Pancreas (tissue), 10 donors: ENCODE measurements at regions not wholly inside any gene's neighbourhood (a gene's known extent, or its start where the extent isn't known, plus 50 kb on each side); places are given as distances from the start of the nearest gene placed in this dataset.
"Not testable (repeated sequence)": the region's sequence is repeated elsewhere in the genome, so short reads cannot be mapped to it uniquely, and the experiment has no call there.

Experiments
- ATAC-seq, 4 donors: fragments of 200-7000 bp; cut with Tn5 transposase; one replicate each; pipeline versions ENCODE4 v1.8.0 to v1.9.1; 2020; ENCODE audit warnings: mild to moderate bottlenecking in 4 of 4, moderate library complexity in 4 of 4
- DNase-seq, 6 donors: peaks; one replicate each; pipeline ENCODE4 v3.0.0-alpha.2; 2020
- FAIRE-seq: peaks from 2 replicates; lab custom pipeline; 2012; peaks lifted over from hg19 to GRCh38; lab: Jason Lieb, UNC
- H3K27ac ChIP-seq, 4 donors: fragments of 200-600 bp; sonication (generic); 1 replicate in 3 of 4; 2 replicates in 1 of 4; pipeline versions ENCODE4 v1.5.0 to v1.8.0; 2020
- H3K27me3 ChIP-seq, 4 donors: fragments of 200-600 bp; one replicate each; pipeline ENCODE4 v1.8.0; 2021
- H3K36me3 ChIP-seq, 3 donors: fragments of 200-600 bp; sonication (generic) in 1 of 3; one replicate each; pipeline versions ENCODE4 v1.5.0 to v1.8.0; 2020 to 2021
- H3K4me1 ChIP-seq, 3 donors: fragments of 200-600 bp; one replicate each; pipeline ENCODE4 v1.8.0; 2021
- H3K4me3 ChIP-seq, 4 donors: fragments of 200-600 bp; sonication (generic) in 2 of 4; one replicate each; pipeline versions ENCODE4 v1.5.0 to v1.8.0; 2020 to 2021
- H3K9me3 ChIP-seq, 4 donors: fragments of 200-600 bp; one replicate each; pipeline ENCODE4 v1.8.0; 2021
- WGBS, 2 donors: extraction: QIAGEN DNeasy Blood & Tissue Kit; methylation state at CpG; one replicate each; pipeline ENCODE4 v1.1.7; 2013; 5-methylcytosine and 5-hydroxymethylcytosine counted together
- intact Hi-C, 3 donors: fragments of 100-400 bp; cut with DNase I; formaldehyde crosslinking; loops; one replicate each; pipeline versions ENCODE4 v1.11.1 to v1.14.2; 2022
- TF ChIP-seq, protein P1 (sequence below), 4 donors: fragments of 200-600 bp; sonication (generic) in 3 of 4; IDR thresholded peaks; one replicate each; pipeline versions ENCODE4 v1.5.0 to v1.8.0; 2021; ENCODE audit warnings: antibody characterized with exemption in 4 of 4
- donor health status: healthy with polysubstance abuse.
- donor health status: DM: no; HTN: no; CAD: no; lungs with moderate emphysema.
- donor health status: DM: no; HTN: no; CAD: no.
- donor health status: control.
- donor health status: control.
- donor health status: Bipolar disorder and iron deficiency.
- donor health status: DM: yes; HTN: yes; CAD: no.
- donor health status: DM: no; HTN: no; CAD: no.
- donor health status: DM: no; HTN: no; CAD: no.
- donor health status: DM: yes; HTN: yes; CAD: no.

GRCh38 chr18:39318008-39318407 lies 1752.4 kb upstream of the CELF4 start:
- peaks cover 4 to 20% (median 16%) of the 10 kb centered on the region in 3 donors for H3K4me1 ChIP-seq
- WGBS, 2 donors: 82 to 86% methylated on average over 3 of the region's 3 CpGs
- H3K9me3 ChIP-seq: no peaks in the 10 kb centered on the region
- H3K36me3 ChIP-seq: no peaks in the 10 kb centered on the region
- no peaks in the 10 kb centered on the region for H3K27me3 ChIP-seq
- no peak overlapping the region for H3K4me3 ChIP-seq
- peak in 2 of 4 donors; percentile 43 to 49 for ATAC-seq
- TF ChIP-seq, protein P1, sequence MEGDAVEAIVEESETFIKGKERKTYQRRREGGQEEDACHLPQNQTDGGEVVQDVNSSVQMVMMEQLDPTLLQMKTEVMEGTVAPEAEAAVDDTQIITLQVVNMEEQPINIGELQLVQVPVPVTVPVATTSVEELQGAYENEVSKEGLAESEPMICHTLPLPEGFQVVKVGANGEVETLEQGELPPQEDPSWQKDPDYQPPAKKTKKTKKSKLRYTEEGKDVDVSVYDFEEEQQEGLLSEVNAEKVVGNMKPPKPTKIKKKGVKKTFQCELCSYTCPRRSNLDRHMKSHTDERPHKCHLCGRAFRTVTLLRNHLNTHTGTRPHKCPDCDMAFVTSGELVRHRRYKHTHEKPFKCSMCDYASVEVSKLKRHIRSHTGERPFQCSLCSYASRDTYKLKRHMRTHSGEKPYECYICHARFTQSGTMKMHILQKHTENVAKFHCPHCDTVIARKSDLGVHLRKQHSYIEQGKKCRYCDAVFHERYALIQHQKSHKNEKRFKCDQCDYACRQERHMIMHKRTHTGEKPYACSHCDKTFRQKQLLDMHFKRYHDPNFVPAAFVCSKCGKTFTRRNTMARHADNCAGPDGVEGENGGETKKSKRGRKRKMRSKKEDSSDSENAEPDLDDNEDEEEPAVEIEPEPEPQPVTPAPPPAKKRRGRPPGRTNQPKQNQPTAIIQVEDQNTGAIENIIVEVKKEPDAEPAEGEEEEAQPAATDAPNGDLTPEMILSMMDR (IDR thresholded peaks at IDR 0.05): no peak
- no peak overlapping the region for H3K27ac ChIP-seq
- no peak for FAIRE-seq
- DNase-seq: no peak
- intact Hi-C loops: no loop called here

- ATAC-seq: peak in 2 of 4 donors; percentile 38 to 53
- 35 to 36% methylated on average over 2 of the region's 2 CpGs for WGBS, 2 donors
- no peaks in the 10 kb centered on the region for H3K9me3 ChIP-seq
- no peaks in the 10 kb centered on the region for H3K36me3 ChIP-seq
- no peak for DNase-seq
- H3K4me3 ChIP-seq: peak overlapping the region in 2 of 4 donors; percentile 5 to 17
- TF ChIP-seq, protein P1 (IDR thresholded peaks at IDR 0.05): no peak
- no peak overlapping the region for H3K27ac ChIP-seq
- H3K4me1 ChIP-seq: peaks cover 4 to 40% (median 28%) of the 10 kb centered on the region in 3 donors
- no peak for FAIRE-seq
- H3K27me3 ChIP-seq: no peaks in the 10 kb centered on the region
- intact Hi-C loops: no loop called here
Observed at GRCh38 chr18:39314595-39314994, 1749.0 kb upstream of the CELF4 start.

DNA sequence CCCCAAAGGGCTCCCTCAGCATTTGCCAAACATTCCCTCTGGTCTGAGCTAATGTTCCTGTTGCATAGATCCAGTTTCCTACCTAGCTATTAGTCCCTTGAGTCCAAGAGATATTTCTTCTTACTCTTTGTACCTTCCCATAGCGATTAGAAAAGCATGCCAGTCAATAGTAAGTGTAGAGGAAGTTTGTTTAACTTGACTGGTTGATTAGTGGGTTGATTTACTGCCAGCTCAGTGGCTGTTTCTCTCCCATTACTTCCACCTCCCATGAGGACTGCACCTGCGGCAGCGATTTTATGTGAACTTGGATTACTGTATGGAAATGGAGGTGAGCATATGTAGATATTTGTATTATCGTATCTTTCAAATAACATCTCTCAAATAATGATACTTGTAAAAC lies 1748.4 kb upstream of the CELF4 start:
- peak; percentile 87 to 90 (median 89) for ATAC-seq
- 7 to 10% methylated on average over 4 of the region's 4 CpGs for WGBS, 2 donors

GRCh38 chr18:39311111-39311712 lies 1745.6 kb upstream of the CELF4 start:
- Histone ChIP-seq H3K9me3 (no peaks in the 10 kb centered on the region), H3K36me3 (no peaks in the 10 kb centered on the region), H3K4me3 (no peak overlapping the region), H3K27me3 (no peaks in the 10 kb centered on the region), H3K27ac (no peak overlapping the region), H3K4me1 (peaks cover 4 to 40% (median 28%) of the 10 kb centered on the region in 3 donors)
- TF ChIP-seq, protein P1 (IDR thresholded peaks at IDR 0.05): no peak
- no peak for FAIRE-seq
- ATAC-seq: peak in 3 of 4 donors; percentile 42 to 67 (median 59)
- no peak for DNase-seq
- 15 to 18% methylated on average over 7 of the region's 7 CpGs for WGBS, 2 donors
- intact Hi-C loops: no loop called here

More for the DNA sequence above, 1748.4 kb upstream of the CELF4 start:
- Histone ChIP-seq H3K4me1 (peaks cover 4 to 40% (median 28%) of the 10 kb centered on the region in 3 donors), H3K9me3 (no peaks in the 10 kb centered on the region), H3K27me3 (no peaks in the 10 kb centered on the region), H3K36me3 (no peaks in the 10 kb centered on the region), H3K4me3 (peak overlapping the region in 2 of 4 donors; percentile 5 to 17), H3K27ac (no peak overlapping the region)
- peak in 3 of 6 donors; percentile 46 to 58 (median 55) for DNase-seq
- intact Hi-C loops: no loop called here
- TF ChIP-seq, protein P1 (IDR thresholded peaks at IDR 0.05): no peak
- FAIRE-seq: no peak

- FAIRE-seq, H3K27me3 ChIP-seq, ATAC-seq, H3K4me3 ChIP-seq, H3K27ac ChIP-seq, intact Hi-C loops, H3K36me3 ChIP-seq, H3K9me3 ChIP-seq: not testable (repeated sequence)
- DNase-seq: peak in 2 of 6 donors; percentile 17 to 70
- WGBS, 2 donors: 98 to 99% methylated on average over 27 to 36 of the region's 36 CpGs
- peaks cover 4 to 33% (median 18%) of the 10 kb centered on the region in 3 donors for H3K4me1 ChIP-seq
Observed at GRCh38 chr18:39308931-39309521, 1743.4 kb upstream of the CELF4 start.
